ENCODE measurements at regions not wholly inside any gene's neighbourhood (a gene's known extent, or its start where the extent isn't known, plus 50 kb on each side); places are given as distances from the start of the nearest gene placed in this dataset.
A peak's percentile ranks its signal among the peaks of the same experiment; 100 is the strongest.
"Not testable (repeated sequence)": the region's sequence is repeated elsewhere in the genome, so short reads cannot be mapped to it uniquely, and the experiment has no call there.

DNA sequence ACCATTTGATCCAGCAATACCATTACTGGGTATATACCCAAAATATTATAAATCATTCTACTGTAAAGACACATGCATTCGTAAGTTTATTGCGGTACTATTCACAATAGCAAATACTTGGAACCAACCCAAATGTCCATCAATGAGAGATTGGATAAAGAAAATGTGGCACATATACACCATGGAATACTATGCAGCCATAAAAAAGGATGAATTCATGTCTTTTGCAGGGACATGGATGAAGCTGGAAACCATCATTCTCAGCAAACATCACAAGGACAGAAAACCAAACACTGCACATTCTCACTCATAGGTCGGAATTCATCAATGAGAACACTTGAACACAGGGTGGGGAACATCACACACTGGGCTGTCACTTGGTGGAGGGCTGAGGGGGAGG lies 221.1 kb upstream of the TBX18 start:
- H3K9me1 ChIP-seq (ENCODE audit: control insufficient read depth, insufficient read depth, low read length); in situ Hi-C loops (cut with MboI); H3K4me3 ChIP-seq; H3K4me2 ChIP-seq (ENCODE audit: insufficient read depth, low read length); ATAC-seq; H3K79me2 ChIP-seq (ENCODE audit: control insufficient read depth, insufficient read depth, low read length); CTCF ChIA-PET (ENCODE audit: low intra/inter-chr PET ratio); intact Hi-C loops (cut with micrococcal nuclease); H3K4me1 ChIP-seq (replicated peaks in 1 of 2; ENCODE audit: control insufficient read depth in 2 of 2, insufficient read depth in 2 of 2, low read length in 2 of 2); H3K9me3 ChIP-seq (replicated peaks; ENCODE audit: control insufficient read depth, insufficient read depth, low read depth, low read length); DNase-seq (ENCODE audit: extremely low read depth in 1 of 4, low spot score in 3 of 4); H3K9ac ChIP-seq (ENCODE audit: insufficient read depth in 1 of 2, low read depth in 2 of 2, low read length in 2 of 2); H3K36me3 ChIP-seq (ENCODE audit: control insufficient read depth, insufficient read depth, low read length); BruUV-seq (replicated peaks); H2AFZ ChIP-seq (ENCODE audit: low read depth, low read length); H3K27ac ChIP-seq (ENCODE audit: extremely low read depth, low read depth, low read length); FAIRE-seq; H3K27me3 ChIP-seq (ENCODE audit: control insufficient read depth in 2 of 2, insufficient read depth in 2 of 2, low read length in 2 of 2); H4K20me1 ChIP-seq (replicated peaks; ENCODE audit: control insufficient read depth, insufficient read depth, low read length); POLR2A ChIA-PET: not testable (repeated sequence)
- peak; percentile 62 for TF ChIP-seq ZNF146 (CRISPR knock-in tag; IDR thresholded peaks at IDR 0.05; ENCODE audit: unreplicated experiment)
- 0% methylated on average over 3 of the region's 3 CpGs for WGBS (ENCODE audit: insufficient coverage, low coverage, missing lambda C conversion rate)

DNA sequence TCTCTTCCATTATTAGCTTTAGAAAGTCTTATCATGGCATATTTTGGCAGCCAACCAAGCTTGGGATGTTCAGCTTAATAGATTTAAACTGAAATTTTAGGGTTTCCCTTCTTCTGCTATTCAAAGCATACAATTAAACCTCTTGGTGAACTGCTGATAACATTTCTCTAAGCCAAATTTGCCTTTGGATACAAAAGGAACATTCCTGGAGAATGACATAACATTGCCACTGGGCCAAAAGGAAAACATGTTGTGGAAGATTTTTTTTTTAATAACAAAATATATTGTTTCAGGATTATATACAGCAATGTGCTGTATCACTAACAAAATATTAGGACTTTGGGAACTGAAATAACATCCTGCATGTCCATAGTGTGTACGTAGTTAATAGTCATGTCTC lies 215.1 kb upstream of the TBX18 start:
- Histone ChIP-seq H3K4me1 (replicated peaks in 1 of 2; ENCODE audit: control insufficient read depth in 2 of 2, insufficient read depth in 2 of 2, low read length in 2 of 2) (no peaks in the 10 kb centered on the region), H3K9me3 (replicated peaks; ENCODE audit: control insufficient read depth, insufficient read depth, low read depth, low read length) (no peaks in the 10 kb centered on the region), H3K27me3 (ENCODE audit: control insufficient read depth in 2 of 2, insufficient read depth in 2 of 2, low read length in 2 of 2) (no peaks in the 10 kb centered on the region), H3K4me3 (no peak overlapping the region), H3K9me1 (ENCODE audit: control insufficient read depth, insufficient read depth, low read length) (no peaks in the 10 kb centered on the region), H2AFZ (ENCODE audit: low read depth, low read length) (no peak overlapping the region), H3K79me2 (ENCODE audit: control insufficient read depth, insufficient read depth, low read length) (no peaks in the 10 kb centered on the region), H3K4me2 (ENCODE audit: insufficient read depth, low read length) (no peak overlapping the region), H4K20me1 (replicated peaks; ENCODE audit: control insufficient read depth, insufficient read depth, low read length) (no peaks in the 10 kb centered on the region), H3K27ac (ENCODE audit: extremely low read depth, low read depth, low read length) (no peak overlapping the region), H3K9ac (ENCODE audit: insufficient read depth in 1 of 2, low read depth in 2 of 2, low read length in 2 of 2) (no peak overlapping the region), H3K36me3 (ENCODE audit: control insufficient read depth, insufficient read depth, low read length) (no peaks in the 10 kb centered on the region)
- no peak for FAIRE-seq
- in situ Hi-C loops (cut with MboI): no loop called here
- ATAC-seq: no peak
- no peak for DNase-seq (ENCODE audit: extremely low read depth in 1 of 4, low spot score in 3 of 4)
- WGBS (ENCODE audit: insufficient coverage, low coverage, missing lambda C conversion rate): 0% methylated on average over 1 of the region's 1 CpG
- BruUV-seq (replicated peaks): no TSS peak
- ChIA-PET POLR2A (no interaction called here), CTCF (ENCODE audit: low intra/inter-chr PET ratio) (no interaction called here)
- intact Hi-C loops (cut with micrococcal nuclease): no loop called here
- TF ChIP-seq SRSF1 (IDR thresholded peaks at IDR 0.05; ENCODE audit: low read depth, low read length) (no peak), ZNF699 (CRISPR knock-in tag; IDR thresholded peaks at IDR 0.05; ENCODE audit: insufficient replicate concordance) (no peak), SMARCE1 (IDR thresholded peaks at IDR 0.05) (no peak), ZNF583 (CRISPR knock-in tag; IDR thresholded peaks at IDR 0.05) (no peak), REST (IDR thresholded peaks at IDR 0.05; ENCODE audit: borderline replicate concordance) (no peak), REST (CRISPR knock-in tag; IDR thresholded peaks at IDR 0.05; ENCODE audit: low read depth) (no peak)
- TF ChIP-seq, protein P1, sequence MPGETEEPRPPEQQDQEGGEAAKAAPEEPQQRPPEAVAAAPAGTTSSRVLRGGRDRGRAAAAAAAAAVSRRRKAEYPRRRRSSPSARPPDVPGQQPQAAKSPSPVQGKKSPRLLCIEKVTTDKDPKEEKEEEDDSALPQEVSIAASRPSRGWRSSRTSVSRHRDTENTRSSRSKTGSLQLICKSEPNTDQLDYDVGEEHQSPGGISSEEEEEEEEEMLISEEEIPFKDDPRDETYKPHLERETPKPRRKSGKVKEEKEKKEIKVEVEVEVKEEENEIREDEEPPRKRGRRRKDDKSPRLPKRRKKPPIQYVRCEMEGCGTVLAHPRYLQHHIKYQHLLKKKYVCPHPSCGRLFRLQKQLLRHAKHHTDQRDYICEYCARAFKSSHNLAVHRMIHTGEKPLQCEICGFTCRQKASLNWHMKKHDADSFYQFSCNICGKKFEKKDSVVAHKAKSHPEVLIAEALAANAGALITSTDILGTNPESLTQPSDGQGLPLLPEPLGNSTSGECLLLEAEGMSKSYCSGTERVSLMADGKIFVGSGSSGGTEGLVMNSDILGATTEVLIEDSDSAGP (CRISPR knock-in tag; IDR thresholded peaks at IDR 0.05): no peak

All from K562 (cell line).